H1 (cell line): ENCODE measurements at regions not wholly inside any gene's neighbourhood (a gene's known extent, or its start where the extent isn't known, plus 50 kb on each side); places are given as distances from the start of the nearest gene placed in this dataset.

Experiments
- CTCF ChIA-PET: fragments of 300-600 bp; sonication (Branson Sonifier 250); formaldehyde crosslinking; loops from one replicate; lab custom pipeline; 2021; ENCODE audit not compliant: partially characterized antibody; lab: Charles Lee
- POLR2A ChIA-PET: fragments of 300-600 bp; sonication (Branson Sonifier 250); formaldehyde crosslinking; loops from one replicate; lab custom pipeline; 2021; ENCODE audit warnings: inconsistent platforms; ENCODE audit not compliant: partially characterized antibody; lab: Charles Lee
- DNase-seq, 2 experiments: peaks; one replicate each; pipeline versions ENCODE4 v3.0.0 to v3.0.0-alpha.2; 2010 to 2022; ENCODE audit warnings: low spot score in 2 of 2, low read depth in 1 of 2, mixed read lengths in 1 of 2
- FAIRE-seq: peaks from 2 replicates; lab custom pipeline; 2011; peaks lifted over from hg19 to GRCh38; lab: Jason Lieb, UNC
- H2AFZ ChIP-seq: 2 replicates; pipeline ENCODE4 v1.8.1; 2012; ENCODE audit warnings: low read length, inconsistent platforms
- H2AK5ac ChIP-seq: 2 replicates; pipeline ENCODE4 v1.6.1; 2013; ENCODE audit warnings: low read depth, low read length
- H2BK120ac ChIP-seq: replicated peaks from 2 replicates; pipeline ENCODE3; 2013; ENCODE audit warnings: low read depth, low read length, inconsistent platforms
- H2BK12ac ChIP-seq: 2 replicates; pipeline ENCODE4 v1.6.1; 2013; ENCODE audit warnings: low read depth, low read length
- H2BK15ac ChIP-seq: 2 replicates; pipeline ENCODE4 v1.6.1; 2013; ENCODE audit warnings: low read length
- H2BK20ac ChIP-seq: 2 replicates; pipeline ENCODE4 v1.6.1; 2013; ENCODE audit warnings: low read length
- H2BK5ac ChIP-seq: 2 replicates; pipeline ENCODE4 v1.6.1; 2013; ENCODE audit warnings: low read depth, low read length
- H3K14ac ChIP-seq: 2 replicates; pipeline ENCODE4 v1.6.1; 2013; ENCODE audit warnings: inconsistent platforms; ENCODE audit not compliant: insufficient read length
- H3K18ac ChIP-seq: 2 replicates; pipeline ENCODE4 v1.6.1; 2013; ENCODE audit warnings: low read length; ENCODE audit errors: extremely low read depth
- H3K23ac ChIP-seq: 2 replicates; pipeline ENCODE4 v1.6.1; 2013; ENCODE audit warnings: inconsistent platforms; ENCODE audit not compliant: insufficient read length
- H3K23me2 ChIP-seq: 2 replicates; pipeline ENCODE4 v1.6.1; 2013; ENCODE audit warnings: low read depth, low read length
- H3K27ac ChIP-seq: 2 replicates; pipeline ENCODE4 v1.6.1; 2011; ENCODE audit warnings: low read depth, low read length, inconsistent platforms
- H3K27me3 ChIP-seq, 4 experiments: replicated peaks in 1 of 4; 1 replicate in 1 of 4; 2 replicates in 3 of 4; pipeline versions ENCODE4 v1.6.1 to v1.8.1; 2011 to 2013; ENCODE audit warnings: low read length in 3 of 4, mild to moderate bottlenecking in 3 of 4, inconsistent platforms in 2 of 4, mixed read lengths in 2 of 4, moderate library complexity in 1 of 4; ENCODE audit not compliant: control insufficient read depth in 3 of 4, insufficient read depth in 3 of 4; ENCODE audit errors: extremely low read depth in 1 of 4
- H3K36me3 ChIP-seq, 4 experiments: 2 replicates each; pipeline versions ENCODE4 v1.6.1 to v1.8.1; 2011 to 2013; ENCODE audit warnings: mild to moderate bottlenecking in 4 of 4, low read length in 3 of 4, moderate library complexity in 2 of 4, control low read depth in 1 of 4, inconsistent platforms in 1 of 4; ENCODE audit not compliant: insufficient read depth in 4 of 4, control insufficient read depth in 2 of 4
- H3K4ac ChIP-seq: replicated peaks from 2 replicates; pipeline ENCODE3; 2013; ENCODE audit warnings: low read length, low read depth, mixed read lengths, inconsistent platforms; ENCODE audit not compliant: insufficient read length
- H3K4me1 ChIP-seq, 4 experiments: replicated peaks in 1 of 4; 1 replicate in 1 of 4; 2 replicates in 3 of 4; pipeline versions ENCODE4 v1.6.1 to v1.8.1; 2011 to 2013; ENCODE audit warnings: low read length in 3 of 4, inconsistent platforms in 2 of 4, mixed read lengths in 1 of 4; ENCODE audit not compliant: insufficient read depth in 4 of 4, control insufficient read depth in 3 of 4
- H3K4me2 ChIP-seq, 2 experiments: 2 replicates each; pipeline versions ENCODE4 v1.6.1 to v1.8.1; 2011 to 2013; ENCODE audit warnings: low read depth in 2 of 2, low read length in 2 of 2, control low read depth in 1 of 2, inconsistent platforms in 1 of 2, mild to moderate bottlenecking in 1 of 2; ENCODE audit not compliant: insufficient read depth in 1 of 2
- H3K4me3 ChIP-seq, 4 experiments: fragments of 200-600, 300-600 bp in 1 of 4; sonication (generic), shearing (Covaris generic), sonication (Bioruptor Twin) in 1 of 4; 2 replicates each; pipeline versions ENCODE4 v1.5.1 to v1.8.1; 2011 to 2016; ENCODE audit warnings: low read length in 4 of 4, low read depth in 3 of 4, control low read depth in 2 of 4, inconsistent platforms in 2 of 4, mild to moderate bottlenecking in 2 of 4, mixed read lengths in 1 of 4, moderate library complexity in 1 of 4; ENCODE audit not compliant: insufficient read depth in 2 of 4; ENCODE audit errors: extremely low read depth in 1 of 4
- H3K56ac ChIP-seq: replicated peaks from 2 replicates; pipeline ENCODE3; 2013; ENCODE audit warnings: low read depth, mild to moderate bottlenecking, mixed read lengths, low read length, inconsistent platforms; ENCODE audit not compliant: insufficient read length
- H3K79me1 ChIP-seq: 2 replicates; pipeline ENCODE4 v1.6.1; 2013; ENCODE audit warnings: low read depth, low read length, control low read depth
- H3K79me2 ChIP-seq, 2 experiments: 2 replicates each; pipeline versions ENCODE4 v1.6.1 to v1.8.1; 2012 to 2013; ENCODE audit warnings: low read length in 2 of 2, mild to moderate bottlenecking in 2 of 2, inconsistent platforms in 1 of 2; ENCODE audit not compliant: insufficient read depth in 2 of 2, control insufficient read depth in 1 of 2
- H3K9ac ChIP-seq, 4 experiments: replicated peaks in 1 of 4; 1 replicate in 1 of 4; 2 replicates in 3 of 4; pipeline versions ENCODE4 v1.6.1 to v1.8.1; 2011 to 2013; ENCODE audit warnings: low read depth in 3 of 4, low read length in 3 of 4, control low read depth in 2 of 4, mild to moderate bottlenecking in 2 of 4, moderate library complexity in 2 of 4, inconsistent platforms in 1 of 4; ENCODE audit errors: extremely low read depth in 1 of 4
- H3K9me3 ChIP-seq, 2 experiments: 2 replicates each; pipeline versions ENCODE4 v1.6.1 to v1.8.1; 2012 to 2013; ENCODE audit warnings: mild to moderate bottlenecking in 2 of 2, moderate library complexity in 2 of 2, control low read depth in 1 of 2, inconsistent platforms in 1 of 2, low read depth in 1 of 2, low read length in 1 of 2, mixed read lengths in 1 of 2; ENCODE audit not compliant: insufficient read depth in 2 of 2
- H4K20me1 ChIP-seq, 2 experiments: replicated peaks in 1 of 2; 2 replicates each; pipeline versions ENCODE3 to v1.8.1; 2011 to 2013; ENCODE audit warnings: inconsistent platforms in 2 of 2, low read length in 2 of 2, mild to moderate bottlenecking in 1 of 2; ENCODE audit not compliant: insufficient read depth in 2 of 2, control insufficient read depth in 1 of 2
- H4K5ac ChIP-seq: 2 replicates; pipeline ENCODE4 v1.6.1; 2013; ENCODE audit warnings: low read length, low read depth, mixed read lengths, inconsistent platforms; ENCODE audit not compliant: insufficient read length
- H4K8ac ChIP-seq: 2 replicates; pipeline ENCODE4 v1.8.0; 2013; ENCODE audit warnings: mild to moderate bottlenecking, moderate library complexity, low read length, inconsistent platforms; ENCODE audit not compliant: insufficient read depth; ENCODE audit errors: extremely low read depth
- H4K91ac ChIP-seq: replicated peaks from 2 replicates; pipeline ENCODE3; 2013; ENCODE audit warnings: low read length, mixed read lengths, inconsistent platforms; ENCODE audit not compliant: insufficient read length
- ASH2L ChIP-seq: fragments of 200-600, 300-600 bp; sonication (generic); IDR thresholded peaks from one replicate; pipeline ENCODE4 v1.7.1; 2017; ENCODE audit warnings: low read length
- BACH1 ChIP-seq: IDR thresholded peaks from 2 replicates; pipeline ENCODE4 v1.6.1; 2012; ENCODE audit warnings: low read length, improper control_type of control experiment
- CBX5 ChIP-seq: fragments of 300-800, 300-1000 bp; sonication (generic); IDR thresholded peaks from 2 replicates; pipeline ENCODE4 v1.7.1; 2016; ENCODE audit warnings: antibody characterized with exemption, low read length, low read depth
- CEBPB ChIP-seq: IDR thresholded peaks from 2 replicates; pipeline ENCODE4 v1.6.1; 2012; ENCODE audit warnings: low read depth, low read length
- CHD1 ChIP-seq: IDR thresholded peaks from 2 replicates; pipeline ENCODE4 v1.6.1; 2012; ENCODE audit warnings: low read depth, low read length, improper control_type of control experiment
- CHD2 ChIP-seq: IDR thresholded peaks from 2 replicates; pipeline ENCODE4 v1.6.1; 2012; ENCODE audit warnings: low read length, improper control_type of control experiment
- EZH2 ChIP-seq: fragments of 200-600 bp; sonication (generic); IDR thresholded peaks from 2 replicates; pipeline ENCODE4 v1.7.1; 2012; ENCODE audit warnings: low read depth, mild to moderate bottlenecking, moderate library complexity, low read length, inconsistent platforms; ENCODE audit not compliant: severe bottlenecking
- PHF8 ChIP-seq: fragments of 200-600 bp; sonication (generic); conservative IDR thresholded peaks from 2 replicates; pipeline ENCODE4 v1.7.1; 2012; ENCODE audit warnings: low read depth, mild to moderate bottlenecking, inconsistent platforms, low read length, moderate library complexity
- SAP30 ChIP-seq: fragments of 300-600 bp; sonication (generic); IDR thresholded peaks from 2 replicates; pipeline ENCODE4 v1.7.1; 2012; ENCODE audit warnings: low read length, moderate library complexity, mild to moderate bottlenecking, inconsistent platforms; ENCODE audit not compliant: insufficient read depth, insufficient replicate concordance
- SUZ12 ChIP-seq: fragments of 200-600 bp; sonication (generic); IDR thresholded peaks from 2 replicates; pipeline ENCODE4 v1.6.1; 2012; ENCODE audit warnings: mild to moderate bottlenecking, inconsistent platforms, low read length, moderate library complexity, mixed read lengths
- TAF7 ChIP-seq: optimal IDR thresholded peaks from 2 replicates; pipeline ENCODE3; 2011; ENCODE audit warnings: low read depth, mild to moderate bottlenecking, inconsistent platforms, low read length, moderate library complexity, borderline replicate concordance
- YY1 ChIP-seq: IDR thresholded peaks from 2 replicates; pipeline ENCODE4 v1.6.1; 2011; ENCODE audit warnings: low read depth, mild to moderate bottlenecking, low read length
- WGBS, 2 experiments: shearing (Covaris generic) in 1 of 2; methylation state at CpG; one replicate each; pipeline versions ENCODE4 v1.1.6 to v1.1.7; 2013 to 2015; ENCODE audit warnings: low lambda C conversion rate in 2 of 2, mixed read lengths in 2 of 2, inconsistent platforms in 1 of 2, low coverage in 1 of 2, missing lambda C conversion rate in 1 of 2; ENCODE audit not compliant: insufficient replicate concordance in 2 of 2, insufficient coverage in 1 of 2, insufficient read length in 1 of 2; ENCODE audit errors: extremely low coverage in 1 of 2, missing lambda C conversion rate in 1 of 2; 5-methylcytosine and 5-hydroxymethylcytosine counted together

- H2BK12ac ChIP-seq, result no peak overlapping the region
- H3K23me2 ChIP-seq, result no peaks in the 10 kb centered on the region
- H3K36me3 ChIP-seq, result peaks cover 2 to 15% (median 7%) of the 10 kb centered on the region in 4 experiments; a peak in 5 of 8 replicates
- H3K4me1 ChIP-seq, result no peaks in the 10 kb centered on the region; a peak in 2 of 7 replicates
- no peak overlapping the region for H2BK5ac ChIP-seq
- H3K14ac ChIP-seq, result no peak overlapping the region
- no peak overlapping the region for H2AK5ac ChIP-seq
- TF ChIP-seq CBX5 (no peak), CHD1 (no peak), CHD2 (no peak), ASH2L (no peak), SAP30 (no peak), EZH2 (no peak), CEBPB (no peak), PHF8 (no peak), YY1 (no peak), SUZ12 (no peak), TAF7 (no peak), BACH1 (no peak)
- no peak overlapping the region for H4K91ac ChIP-seq
- no peak overlapping the region for H2BK120ac ChIP-seq
- no peak overlapping the region for H3K4me3 ChIP-seq
- WGBS, 2 experiments, result 92% methylated on average over 10 of the region's 10 CpGs; no CpG with 5 or more reads in 1 of the 2 experiments
- H3K4me2 ChIP-seq, result no peak overlapping the region
- no peaks in the 10 kb centered on the region; the same call in 1 of the 2 replicates for H3K79me1 ChIP-seq
- H3K4ac ChIP-seq, result no peak overlapping the region
- ChIA-PET CTCF (interaction anchor here (0.6 to 1.4 kb wide), 3 partner anchors 15 to 383 kb away, joined by 3 read pairs; no protein-coding TSS in a partner anchor), POLR2A (no interaction called here)
- H4K8ac ChIP-seq, result no peak overlapping the region
- no peak overlapping the region for H2AFZ ChIP-seq
- no peak overlapping the region for H3K56ac ChIP-seq
- no peak overlapping the region for H3K18ac ChIP-seq
- no peaks in the 10 kb centered on the region for H3K27me3 ChIP-seq
- no peak overlapping the region for H2BK20ac ChIP-seq
- no peak overlapping the region for H3K27ac ChIP-seq
- no peak overlapping the region for H3K9ac ChIP-seq
- H4K20me1 ChIP-seq, result peaks cover 15 to 22% of the 10 kb centered on the region in 2 experiments
- H2BK15ac ChIP-seq, result no peak overlapping the region
- no peaks in the 10 kb centered on the region for H3K79me2 ChIP-seq
- no peak for DNase-seq
- no peak for FAIRE-seq
- H3K9me3 ChIP-seq, result no peaks in the 10 kb centered on the region
- H3K23ac ChIP-seq, result no peak overlapping the region
- no peak overlapping the region for H4K5ac ChIP-seq
Measured at GRCh38 chr12:124383028-124383427, 88.1 kb downstream of the RFLNA start.
